ENCODE measurements at regions not wholly inside any gene's neighbourhood (a gene's known extent, or its start where the extent isn't known, plus 50 kb on each side); places are given as distances from the start of the nearest gene placed in this dataset.

GRCh38 chr3:22996920-22997571, 206.1 kb upstream of the UBE2E2 start:
- no peak for ATAC-seq
- no peak for TF ChIP-seq OSR1 (CRISPR knock-in tag; IDR thresholded peaks at IDR 0.05)
- no peak for TF ChIP-seq ZNF565 (CRISPR knock-in tag; conservative IDR thresholded peaks at IDR 0.05; ENCODE audit: low read depth)
- TF ChIP-seq, protein P1, sequence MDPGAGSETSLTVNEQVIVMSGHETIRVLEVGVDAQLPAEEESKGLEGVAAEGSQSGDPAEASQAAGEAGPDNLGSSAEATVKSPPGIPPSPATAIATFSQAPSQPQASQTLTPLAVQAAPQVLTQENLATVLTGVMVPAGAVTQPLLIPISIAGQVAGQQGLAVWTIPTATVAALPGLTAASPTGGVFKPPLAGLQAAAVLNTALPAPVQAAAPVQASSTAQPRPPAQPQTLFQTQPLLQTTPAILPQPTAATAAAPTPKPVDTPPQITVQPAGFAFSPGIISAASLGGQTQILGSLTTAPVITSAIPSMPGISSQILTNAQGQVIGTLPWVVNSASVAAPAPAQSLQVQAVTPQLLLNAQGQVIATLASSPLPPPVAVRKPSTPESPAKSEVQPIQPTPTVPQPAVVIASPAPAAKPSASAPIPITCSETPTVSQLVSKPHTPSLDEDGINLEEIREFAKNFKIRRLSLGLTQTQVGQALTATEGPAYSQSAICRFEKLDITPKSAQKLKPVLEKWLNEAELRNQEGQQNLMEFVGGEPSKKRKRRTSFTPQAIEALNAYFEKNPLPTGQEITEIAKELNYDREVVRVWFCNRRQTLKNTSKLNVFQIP (CRISPR knock-in tag; IDR thresholded peaks at IDR 0.05; ENCODE audit: borderline replicate concordance, low read depth): no peak
- TF ChIP-seq PPARA (CRISPR knock-in tag; IDR thresholded peaks at IDR 0.05; ENCODE audit: borderline replicate concordance): no peak
- TF ChIP-seq ZC3H10 (CRISPR knock-in tag; IDR thresholded peaks at IDR 0.05): no peak
- TF ChIP-seq ARNTL (CRISPR knock-in tag; IDR thresholded peaks at IDR 0.05; ENCODE audit: borderline replicate concordance, low read depth): no peak
- no peak for TF ChIP-seq BACH2 (CRISPR knock-in tag; IDR thresholded peaks at IDR 0.05; ENCODE audit: borderline replicate concordance)
- no peak for TF ChIP-seq ZFP3 (CRISPR knock-in tag; IDR thresholded peaks at IDR 0.05)
- TF ChIP-seq CREB5 (CRISPR knock-in tag; IDR thresholded peaks at IDR 0.05; ENCODE audit: low read depth): no peak
- TF ChIP-seq ZNF8 (CRISPR knock-in tag; IDR thresholded peaks at IDR 0.05): no peak
- TF ChIP-seq, protein P2, sequence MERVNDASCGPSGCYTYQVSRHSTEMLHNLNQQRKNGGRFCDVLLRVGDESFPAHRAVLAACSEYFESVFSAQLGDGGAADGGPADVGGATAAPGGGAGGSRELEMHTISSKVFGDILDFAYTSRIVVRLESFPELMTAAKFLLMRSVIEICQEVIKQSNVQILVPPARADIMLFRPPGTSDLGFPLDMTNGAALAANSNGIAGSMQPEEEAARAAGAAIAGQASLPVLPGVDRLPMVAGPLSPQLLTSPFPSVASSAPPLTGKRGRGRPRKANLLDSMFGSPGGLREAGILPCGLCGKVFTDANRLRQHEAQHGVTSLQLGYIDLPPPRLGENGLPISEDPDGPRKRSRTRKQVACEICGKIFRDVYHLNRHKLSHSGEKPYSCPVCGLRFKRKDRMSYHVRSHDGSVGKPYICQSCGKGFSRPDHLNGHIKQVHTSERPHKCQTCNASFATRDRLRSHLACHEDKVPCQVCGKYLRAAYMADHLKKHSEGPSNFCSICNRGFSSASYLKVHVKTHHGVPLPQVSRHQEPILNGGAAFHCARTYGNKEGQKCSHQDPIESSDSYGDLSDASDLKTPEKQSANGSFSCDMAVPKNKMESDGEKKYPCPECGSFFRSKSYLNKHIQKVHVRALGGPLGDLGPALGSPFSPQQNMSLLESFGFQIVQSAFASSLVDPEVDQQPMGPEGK (CRISPR knock-in tag; IDR thresholded peaks at IDR 0.05; ENCODE audit: borderline replicate concordance): no peak
- TF ChIP-seq, protein P3, sequence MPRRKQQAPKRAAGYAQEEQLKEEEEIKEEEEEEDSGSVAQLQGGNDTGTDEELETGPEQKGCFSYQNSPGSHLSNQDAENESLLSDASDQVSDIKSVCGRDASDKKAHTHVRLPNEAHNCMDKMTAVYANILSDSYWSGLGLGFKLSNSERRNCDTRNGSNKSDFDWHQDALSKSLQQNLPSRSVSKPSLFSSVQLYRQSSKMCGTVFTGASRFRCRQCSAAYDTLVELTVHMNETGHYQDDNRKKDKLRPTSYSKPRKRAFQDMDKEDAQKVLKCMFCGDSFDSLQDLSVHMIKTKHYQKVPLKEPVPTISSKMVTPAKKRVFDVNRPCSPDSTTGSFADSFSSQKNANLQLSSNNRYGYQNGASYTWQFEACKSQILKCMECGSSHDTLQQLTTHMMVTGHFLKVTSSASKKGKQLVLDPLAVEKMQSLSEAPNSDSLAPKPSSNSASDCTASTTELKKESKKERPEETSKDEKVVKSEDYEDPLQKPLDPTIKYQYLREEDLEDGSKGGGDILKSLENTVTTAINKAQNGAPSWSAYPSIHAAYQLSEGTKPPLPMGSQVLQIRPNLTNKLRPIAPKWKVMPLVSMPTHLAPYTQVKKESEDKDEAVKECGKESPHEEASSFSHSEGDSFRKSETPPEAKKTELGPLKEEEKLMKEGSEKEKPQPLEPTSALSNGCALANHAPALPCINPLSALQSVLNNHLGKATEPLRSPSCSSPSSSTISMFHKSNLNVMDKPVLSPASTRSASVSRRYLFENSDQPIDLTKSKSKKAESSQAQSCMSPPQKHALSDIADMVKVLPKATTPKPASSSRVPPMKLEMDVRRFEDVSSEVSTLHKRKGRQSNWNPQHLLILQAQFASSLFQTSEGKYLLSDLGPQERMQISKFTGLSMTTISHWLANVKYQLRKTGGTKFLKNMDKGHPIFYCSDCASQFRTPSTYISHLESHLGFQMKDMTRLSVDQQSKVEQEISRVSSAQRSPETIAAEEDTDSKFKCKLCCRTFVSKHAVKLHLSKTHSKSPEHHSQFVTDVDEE (CRISPR knock-in tag; IDR thresholded peaks at IDR 0.05): no peak
- no peak for TF ChIP-seq CSRNP3 (CRISPR knock-in tag; IDR thresholded peaks at IDR 0.05)
- TF ChIP-seq SNAI2 (CRISPR knock-in tag; IDR thresholded peaks at IDR 0.05): no peak
- TF ChIP-seq CSDC2 (CRISPR knock-in tag; IDR thresholded peaks at IDR 0.05): no peak
- no peak for TF ChIP-seq TCF4 (CRISPR knock-in tag; IDR thresholded peaks at IDR 0.05; ENCODE audit: borderline replicate concordance)

DNA sequence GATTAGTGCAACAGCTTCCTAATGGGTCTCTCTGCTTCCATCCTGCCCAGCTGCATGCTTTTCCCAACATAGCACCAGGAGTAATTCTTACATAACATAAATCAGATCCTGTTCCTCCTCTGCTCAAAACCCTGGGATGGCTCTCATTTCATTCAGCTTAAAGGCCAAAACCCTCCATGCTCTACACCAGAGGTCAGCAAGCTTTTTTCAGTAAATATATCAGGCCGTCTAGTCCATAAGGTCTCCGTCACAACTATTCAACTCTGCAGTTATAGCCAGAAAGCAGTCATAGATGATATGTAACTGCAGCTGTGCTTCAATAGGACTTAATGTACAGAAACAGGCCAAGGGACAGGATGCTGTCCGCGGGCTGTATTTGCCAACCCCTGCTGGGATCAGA, 202.8 kb upstream of the UBE2E2 start:
- ATAC-seq: no peak
- no peak for TF ChIP-seq BACH2 (CRISPR knock-in tag; IDR thresholded peaks at IDR 0.05; ENCODE audit: borderline replicate concordance)
- no peak for TF ChIP-seq CSRNP3 (CRISPR knock-in tag; IDR thresholded peaks at IDR 0.05)
- no peak for TF ChIP-seq ARNTL (CRISPR knock-in tag; IDR thresholded peaks at IDR 0.05; ENCODE audit: borderline replicate concordance, low read depth)
- TF ChIP-seq ZFP3 (CRISPR knock-in tag; IDR thresholded peaks at IDR 0.05): no peak
- no peak for TF ChIP-seq ZFP30 (CRISPR knock-in tag; IDR thresholded peaks at IDR 0.05)
- TF ChIP-seq PPARA (CRISPR knock-in tag; IDR thresholded peaks at IDR 0.05; ENCODE audit: borderline replicate concordance): no peak
- TF ChIP-seq, protein P2 (CRISPR knock-in tag; IDR thresholded peaks at IDR 0.05; ENCODE audit: borderline replicate concordance): no peak
- TF ChIP-seq GLIS3 (CRISPR knock-in tag; IDR thresholded peaks at IDR 0.05): no peak
- no peak for TF ChIP-seq RARB (CRISPR knock-in tag; IDR thresholded peaks at IDR 0.05)
- TF ChIP-seq ZNF565 (CRISPR knock-in tag; conservative IDR thresholded peaks at IDR 0.05; ENCODE audit: low read depth): no peak
- TF ChIP-seq ESRRG (CRISPR knock-in tag; IDR thresholded peaks at IDR 0.05): no peak
- TF ChIP-seq ZNF8 (CRISPR knock-in tag; IDR thresholded peaks at IDR 0.05): no peak
- TF ChIP-seq SNAI2 (CRISPR knock-in tag; IDR thresholded peaks at IDR 0.05): no peak
- TF ChIP-seq ZC3H10 (CRISPR knock-in tag; IDR thresholded peaks at IDR 0.05): no peak
- no peak for TF ChIP-seq CSDC2 (CRISPR knock-in tag; IDR thresholded peaks at IDR 0.05)
- TF ChIP-seq ZNF70 (CRISPR knock-in tag; IDR thresholded peaks at IDR 0.05): no peak
- TF ChIP-seq, protein P3 (CRISPR knock-in tag; IDR thresholded peaks at IDR 0.05): no peak

Measured in SK-N-SH treated with all-trans-retinoic acid at 6 μM for 48 hours (cell line).